Prostate gland (tissue), 2 donors: ENCODE measurements at regions not wholly inside any gene's neighbourhood (a gene's known extent, or its start where the extent isn't known, plus 50 kb on each side); places are given as distances from the start of the nearest gene placed in this dataset.

ENCODE experiments used
- CTCF ChIP-seq, 4 experiments: fragments of 200-600 bp in 2 of 4; fragments of 450-650 bp in 2 of 4; sonication (generic) in 2 of 4; IDR thresholded peaks; 1 replicate in 3 of 4; 2 replicates in 1 of 4; pipeline ENCODE4 v1.5.1; 2016 to 2019; ENCODE audit warnings: antibody characterized with exemption in 4 of 4, mild to moderate bottlenecking in 2 of 4, moderate library complexity in 2 of 4
- POLR2A ChIP-seq: fragments of 450-650 bp; IDR thresholded peaks from one replicate; pipeline ENCODE4 v1.6.1; 2016; ENCODE audit warnings: antibody characterized with exemption, mild to moderate bottlenecking
- POLR2AphosphoS5 ChIP-seq: sonication (generic); formaldehyde crosslinking; IDR thresholded peaks from one replicate; pipeline ENCODE4 v1.6.1; 2017; ENCODE audit warnings: antibody characterized with exemption

- no peak for TF ChIP-seq POLR2A
- no peak for TF ChIP-seq POLR2AphosphoS5
- TF ChIP-seq CTCF (IDR thresholded peaks at IDR 0.05): no peak
Measured at GRCh38 chr12:74292351-74293194, 245.1 kb upstream of the ATXN7L3B start.
